AG10803 (cell line): ENCODE measurements at regions not wholly inside any gene's neighbourhood (a gene's known extent, or its start where the extent isn't known, plus 50 kb on each side); places are given as distances from the start of the nearest gene placed in this dataset.
A peak's percentile ranks its signal among the peaks of the same experiment; 100 is the strongest.
"Not testable (repeated sequence)": the region's sequence is repeated elsewhere in the genome, so short reads cannot be mapped to it uniquely, and the experiment has no call there.

ENCODE experiments used
- DNase-seq: peaks from one replicate; pipeline ENCODE4 v3.0.0; 2010; ENCODE audit warnings: low read depth
- H3K4me3 ChIP-seq: 2 replicates; pipeline ENCODE4 v1.5.1; 2011; ENCODE audit warnings: mild to moderate bottlenecking, low read length, control low read depth
- CTCF ChIP-seq: conservative IDR thresholded peaks from 2 replicates; pipeline ENCODE4 v1.5.1; 2011; ENCODE audit warnings: mild to moderate bottlenecking, low read length, control low read depth, inconsistent platforms

GRCh38 chr6:82795940-82796339, 269.7 kb downstream of the UBE3D start:
- TF ChIP-seq CTCF = no peak
- DNase-seq = no peak

GRCh38 chr6:82801083-82801482, 264.6 kb downstream of the UBE3D start:
- no peak for TF ChIP-seq CTCF
- no peak for DNase-seq
- H3K4me3 ChIP-seq = no peak overlapping the region

More at GRCh38 chr6:82795940-82796339, 269.7 kb downstream of the UBE3D start:
- no peak overlapping the region for H3K4me3 ChIP-seq

GRCh38 chr6:82816243-82816642, 249.4 kb downstream of the UBE3D start:
- not testable (repeated sequence) for DNase-seq

GRCh38 chr6:82818727-82819126, 246.9 kb downstream of the UBE3D start:
- TF ChIP-seq CTCF = no peak
- DNase-seq = peak; percentile 56
- H3K4me3 ChIP-seq = no peak overlapping the region

More at GRCh38 chr6:82816243-82816642, 249.4 kb downstream of the UBE3D start:
- not testable (repeated sequence) for H3K4me3 ChIP-seq

- no peak overlapping the region for H3K4me3 ChIP-seq
- TF ChIP-seq CTCF = no peak
- DNase-seq = no peak
These were observed 242.3 kb downstream of the UBE3D start for GRCh38 chr6:82823361-82823760.

- no peak overlapping the region for H3K4me3 ChIP-seq
- DNase-seq = no peak
- TF ChIP-seq CTCF = no peak
These were observed 232.8 kb downstream of the UBE3D start for GRCh38 chr6:82832811-82833210.

- no peak for DNase-seq
- no peak overlapping the region for H3K4me3 ChIP-seq
- no peak for TF ChIP-seq CTCF
These were observed 232.2 kb downstream of the UBE3D start for GRCh38 chr6:82833481-82833880.

- no peak overlapping the region for H3K4me3 ChIP-seq
- TF ChIP-seq CTCF = no peak
- DNase-seq = no peak
These were observed 229.5 kb downstream of the UBE3D start for GRCh38 chr6:82836022-82836575.
